Activated naive CD4-positive, alpha-beta T cell treated with anti-CD3 and anti-CD28 coated beads, Interleukin-2, amount 50 U/mL, for 72 hours (primary cell): ENCODE measurements at regions not wholly inside any gene's neighbourhood (a gene's known extent, or its start where the extent isn't known, plus 50 kb on each side); places are given as distances from the start of the nearest gene placed in this dataset.

Experiments
- ATAC-seq, 2 donors: fragments of 150-1000 bp; cut with Tn5 transposase; 2 replicates each; pipeline ENCODE4 v1.10.0; 2021; ENCODE audit warnings: mild to moderate bottlenecking in 2 of 2, moderate library complexity in 2 of 2
- DNase-seq, 2 donors: peaks; one replicate each; pipeline ENCODE4 v3.0.0; 2021 to 2022; ENCODE audit warnings: low spot score in 2 of 2
- H3K27ac Mint-ChIP-seq, 2 donors: one replicate each; pipeline ENCODE4 v1.8.0; 2022; ENCODE audit warnings: mild to moderate bottlenecking in 2 of 2, mixed read lengths in 2 of 2
- H3K36me3 Mint-ChIP-seq, 2 donors: one replicate each; pipeline ENCODE4 v1.8.0; 2022; ENCODE audit warnings: mixed read lengths in 2 of 2
- H3K9me3 Mint-ChIP-seq, 2 donors: one replicate each; pipeline ENCODE4 v1.8.0; 2022; ENCODE audit warnings: mixed read lengths in 2 of 2

GRCh38 chr2:150732064-150732463, 244.6 kb upstream of the RND3 start:
- Mint-ChIP-seq H3K9me3 (no peaks in the 10 kb centered on the region), H3K27ac (no peak overlapping the region), H3K36me3 (no peaks in the 10 kb centered on the region)
- no peak for DNase-seq
- ATAC-seq: no peak

GRCh38 chr2:150729495-150729955, 242.1 kb upstream of the RND3 start:
- DNase-seq (no peak), ATAC-seq (no peak)
- H3K27ac Mint-ChIP-seq: no peak overlapping the region
- no peaks in the 10 kb centered on the region for H3K36me3 Mint-ChIP-seq
- H3K9me3 Mint-ChIP-seq: peaks cover 0 to 7% of the 10 kb centered on the region in 2 donors

GRCh38 chr2:150718280-150718679, 230.8 kb upstream of the RND3 start:
- DNase-seq (no peak), ATAC-seq (no peak)
- H3K36me3 Mint-ChIP-seq: no peaks in the 10 kb centered on the region
- peaks cover 8 to 18% of the 10 kb centered on the region in 2 donors for H3K9me3 Mint-ChIP-seq
- no peak overlapping the region for H3K27ac Mint-ChIP-seq

- Mint-ChIP-seq H3K36me3 (no peaks in the 10 kb centered on the region), H3K9me3 (peaks cover 4 to 14% of the 10 kb centered on the region in 2 donors), H3K27ac (no peak overlapping the region)
- ATAC-seq: no peak
- no peak for DNase-seq
Measured at GRCh38 chr2:150716186-150716585, 228.7 kb upstream of the RND3 start.

- DNase-seq: no peak
- no peaks in the 10 kb centered on the region for H3K36me3 Mint-ChIP-seq
- peaks cover 4 to 14% of the 10 kb centered on the region in 2 donors for H3K9me3 Mint-ChIP-seq
- ATAC-seq: no peak
- no peak overlapping the region for H3K27ac Mint-ChIP-seq
Measured at GRCh38 chr2:150715501-150715900, 228.0 kb upstream of the RND3 start.

GRCh38 chr2:150710916-150711315, 223.4 kb upstream of the RND3 start:
- no peak for DNase-seq
- Mint-ChIP-seq H3K36me3 (no peaks in the 10 kb centered on the region), H3K27ac (no peak overlapping the region), H3K9me3 (peaks cover 4 to 5% of the 10 kb centered on the region in 2 donors)
- ATAC-seq: no peak

- Mint-ChIP-seq H3K36me3 (no peaks in the 10 kb centered on the region), H3K9me3 (peaks cover 4 to 5% of the 10 kb centered on the region in 2 donors), H3K27ac (no peak overlapping the region)
- ATAC-seq (no peak), DNase-seq (no peak)
Measured at GRCh38 chr2:150710041-150710440, 222.6 kb upstream of the RND3 start.

GRCh38 chr2:150706561-150706960, 219.1 kb upstream of the RND3 start:
- ATAC-seq (no peak), DNase-seq (no peak)
- H3K36me3 Mint-ChIP-seq: no peaks in the 10 kb centered on the region
- H3K27ac Mint-ChIP-seq: no peak overlapping the region
- no peaks in the 10 kb centered on the region for H3K9me3 Mint-ChIP-seq

- H3K27ac Mint-ChIP-seq: no peak overlapping the region
- H3K9me3 Mint-ChIP-seq: no peaks in the 10 kb centered on the region
- DNase-seq: no peak
- no peak for ATAC-seq
- H3K36me3 Mint-ChIP-seq: no peaks in the 10 kb centered on the region
Measured at GRCh38 chr2:150705767-150706166, 218.3 kb upstream of the RND3 start.

GRCh38 chr2:150705357-150705756, 217.9 kb upstream of the RND3 start:
- no peak for DNase-seq
- no peaks in the 10 kb centered on the region for H3K36me3 Mint-ChIP-seq
- H3K9me3 Mint-ChIP-seq: no peaks in the 10 kb centered on the region
- ATAC-seq: no peak
- no peak overlapping the region for H3K27ac Mint-ChIP-seq

- H3K9me3 Mint-ChIP-seq: no peaks in the 10 kb centered on the region
Measured at GRCh38 chr2:150702791-150703190, 215.3 kb upstream of the RND3 start.

GRCh38 chr2:150700666-150701580, 213.5 kb upstream of the RND3 start:
- DNase-seq (no peak), ATAC-seq (no peak)
- Mint-ChIP-seq H3K36me3 (no peaks in the 10 kb centered on the region), H3K9me3 (no peaks in the 10 kb centered on the region), H3K27ac (no peak overlapping the region)

More at GRCh38 chr2:150702791-150703190, 215.3 kb upstream of the RND3 start:
- H3K36me3 Mint-ChIP-seq: no peaks in the 10 kb centered on the region
- no peak for ATAC-seq
- no peak for DNase-seq
- no peak overlapping the region for H3K27ac Mint-ChIP-seq

GRCh38 chr2:150699218-150699617, 211.8 kb upstream of the RND3 start:
- H3K27ac Mint-ChIP-seq: no peak overlapping the region
- DNase-seq (no peak), ATAC-seq (no peak)
- H3K9me3 Mint-ChIP-seq: no peaks in the 10 kb centered on the region
- H3K36me3 Mint-ChIP-seq: no peaks in the 10 kb centered on the region

- no peak overlapping the region for H3K27ac Mint-ChIP-seq
- DNase-seq: no peak
- no peak for ATAC-seq
- H3K36me3 Mint-ChIP-seq: no peaks in the 10 kb centered on the region
- H3K9me3 Mint-ChIP-seq: peaks cover 0 to 4% of the 10 kb centered on the region in 2 donors
Measured at GRCh38 chr2:150698016-150698661, 210.7 kb upstream of the RND3 start.

- no peak for DNase-seq
- ATAC-seq: no peak
- Mint-ChIP-seq H3K9me3 (peaks cover 0 to 5% of the 10 kb centered on the region in 2 donors), H3K27ac (no peak overlapping the region), H3K36me3 (no peaks in the 10 kb centered on the region)
Measured at GRCh38 chr2:150697596-150697995, 210.1 kb upstream of the RND3 start.

GRCh38 chr2:150695451-150696135, 208.1 kb upstream of the RND3 start:
- Mint-ChIP-seq H3K27ac (no peak overlapping the region), H3K9me3 (peaks cover 0 to 5% of the 10 kb centered on the region in 2 donors), H3K36me3 (no peaks in the 10 kb centered on the region)
- ATAC-seq (no peak), DNase-seq (no peak)

GRCh38 chr2:150693556-150693955, 206.1 kb upstream of the RND3 start:
- Mint-ChIP-seq H3K36me3 (no peaks in the 10 kb centered on the region), H3K9me3 (peaks cover 0 to 5% of the 10 kb centered on the region in 2 donors), H3K27ac (no peak overlapping the region)
- no peak for ATAC-seq
- DNase-seq: no peak
